PC-3 (cell line): ENCODE measurements at regions not wholly inside any gene's neighbourhood (a gene's known extent, or its start where the extent isn't known, plus 50 kb on each side); places are given as distances from the start of the nearest gene placed in this dataset.

Source experiments
- ATAC-seq: fragments of 200-7000 bp; cut with Tn5 transposase; 2 replicates; pipeline ENCODE4 v1.9.1; 2020; ENCODE audit warnings: mild to moderate bottlenecking, moderate library complexity
- BruUV-seq: library from RNA; stranded (reverse); fragments of 400-500 nt; replicated peaks from 2 replicates; lab custom pipeline; 2021; lab: Mats Ljungman, UMichigan
- CTCF ChIA-PET: fragments of 300-600 bp; sonication (Branson Sonifier 250); formaldehyde crosslinking; loops from one replicate; lab custom pipeline; 2022; ENCODE audit warnings: antibody characterized with exemption; lab: Charles Lee
- POLR2A ChIA-PET: fragments of 300-600 bp; sonication (Branson Sonifier 250); formaldehyde crosslinking; loops from one replicate; lab custom pipeline; 2022; ENCODE audit warnings: antibody characterized with exemption; ENCODE audit not compliant: unreplicated experiment; lab: Charles Lee
- DNase-seq: peaks from one replicate; pipeline ENCODE4 v3.0.0-alpha.2; 2015
- H2AFZ ChIP-seq: fragments of 300-600 bp; sonication (generic); 2 replicates; pipeline ENCODE4 v1.6.0; 2016; ENCODE audit warnings: antibody characterized with exemption, low read length
- H3F3A ChIP-seq: fragments of 300-600 bp; sonication (generic); one replicate; pipeline ENCODE4 v1.6.0; 2017; ENCODE audit warnings: antibody characterized with exemption, low read length, control low read depth, mild to moderate bottlenecking; ENCODE audit not compliant: unreplicated experiment
- H3K27ac ChIP-seq: fragments of 300-600 bp; sonication (generic); 2 replicates; pipeline ENCODE4 v1.5.1; 2016; ENCODE audit warnings: mild to moderate bottlenecking, low read length
- H3K27me3 ChIP-seq: fragments of 300-600 bp; sonication (generic); 2 replicates; pipeline ENCODE4 v1.6.1; 2016; ENCODE audit warnings: low read length, mixed read lengths
- H3K36me3 ChIP-seq: fragments of 300-600 bp; sonication (generic); 2 replicates; pipeline ENCODE4 v1.6.1; 2016; ENCODE audit warnings: low read depth, mixed run types, low read length, mixed read lengths
- H3K4me1 ChIP-seq: fragments of 300-600 bp; sonication (generic); 2 replicates; pipeline ENCODE4 v1.5.1; 2016; ENCODE audit warnings: low read length; ENCODE audit not compliant: insufficient read depth
- H3K4me2 ChIP-seq: fragments of 300-600 bp; sonication (generic); 2 replicates; pipeline ENCODE4 v1.6.0; 2016; ENCODE audit warnings: low read length
- H3K4me3 ChIP-seq: fragments of 300-600 bp; sonication (generic); 2 replicates; pipeline ENCODE4 v1.5.1; 2016; ENCODE audit warnings: mild to moderate bottlenecking, low read length, mixed read lengths
- H3K79me2 ChIP-seq: fragments of 300-600 bp; sonication (generic); 2 replicates; pipeline ENCODE4 v1.6.1; 2017; ENCODE audit warnings: low read length, mixed read lengths
- H3K9ac ChIP-seq: fragments of 300-600 bp; sonication (generic); 2 replicates; pipeline ENCODE4 v1.6.0; 2016; ENCODE audit warnings: mild to moderate bottlenecking, low read length
- H3K9me2 ChIP-seq: fragments of 300-600 bp; sonication (generic); replicated peaks from 2 replicates; pipeline ENCODE4 v1.6.1; 2016; ENCODE audit warnings: mixed run types, low read length, mixed read lengths
- H3K9me3 ChIP-seq: fragments of 300-600 bp; sonication (generic); 2 replicates; pipeline ENCODE4 v1.6.1; 2016; ENCODE audit warnings: low read length, mixed read lengths
- H4K20me1 ChIP-seq: fragments of 300-600 bp; sonication (generic); 2 replicates; pipeline ENCODE4 v1.6.1; 2016; ENCODE audit warnings: low read length, mixed read lengths
- CTCF ChIP-seq: fragments of 300-600 bp; sonication (generic); conservative IDR thresholded peaks from 2 replicates; pipeline ENCODE4 v1.5.1; 2017; ENCODE audit warnings: antibody characterized with exemption, low read depth, mild to moderate bottlenecking, low read length
- EZH2 ChIP-seq: fragments of 300-600 bp; sonication (generic); IDR thresholded peaks from one replicate; pipeline ENCODE4 v1.6.1; 2017; ENCODE audit warnings: antibody characterized with exemption, mild to moderate bottlenecking, low read length; ENCODE audit not compliant: unreplicated experiment
- EZH2phosphoT487 ChIP-seq: fragments of 300-600 bp; sonication (generic); IDR thresholded peaks from 2 replicates; pipeline ENCODE4 v1.6.1; 2018; ENCODE audit warnings: mild to moderate bottlenecking, antibody characterized with exemption, low read length, borderline replicate concordance
- intact Hi-C: fragments of 100-400 bp; cut with micrococcal nuclease; formaldehyde crosslinking; loops from 2 replicates; pipeline ENCODE4 v1.9.0; 2023

DNA sequence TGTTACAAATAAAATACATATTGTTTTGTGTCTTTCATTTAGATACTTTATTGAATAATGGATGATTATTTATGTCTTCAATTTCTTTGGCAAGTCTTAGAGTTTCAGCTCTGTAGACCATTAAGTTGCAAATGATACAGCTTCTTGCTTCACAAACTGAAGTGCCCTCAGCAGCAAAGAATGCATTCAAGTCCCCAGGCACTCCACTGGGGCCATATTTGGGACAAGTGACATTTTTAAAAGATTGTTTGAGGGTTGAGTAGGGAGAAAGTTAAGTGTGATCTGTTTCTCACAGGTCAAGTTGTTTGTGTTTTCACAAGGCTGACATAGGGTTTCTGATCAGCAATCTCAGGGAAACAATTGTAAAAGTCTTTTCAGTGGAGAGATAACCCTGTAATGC is 400.7 kb downstream of the PLA2G4A start:
- POLR2A ChIA-PET = no interaction called here
- H3K9me3 ChIP-seq = no peaks in the 10 kb centered on the region
- no peak overlapping the region for H3K9ac ChIP-seq
- H3K27ac ChIP-seq = no peak overlapping the region
- no peak overlapping the region for H3K4me3 ChIP-seq
- H3K4me1 ChIP-seq = no peaks in the 10 kb centered on the region
- intact Hi-C loops = no loop called here
- H3K27me3 ChIP-seq = no peaks in the 10 kb centered on the region
- H4K20me1 ChIP-seq = no peaks in the 10 kb centered on the region
- ATAC-seq (no peak), DNase-seq (no peak)
- no peaks in the 10 kb centered on the region for H3K79me2 ChIP-seq
- no peak overlapping the region for H3K4me2 ChIP-seq
- BruUV-seq = no TSS peak
- TF ChIP-seq EZH2 (no peak), EZH2phosphoT487 (no peak), CTCF (no peak)
- H3K36me3 ChIP-seq = no peaks in the 10 kb centered on the region
- H2AFZ ChIP-seq = no peak overlapping the region
- H3F3A ChIP-seq = no peaks in the 10 kb centered on the region
- H3K9me2 ChIP-seq = no peaks in the 10 kb centered on the region
- CTCF ChIA-PET = no interaction called here

DNA sequence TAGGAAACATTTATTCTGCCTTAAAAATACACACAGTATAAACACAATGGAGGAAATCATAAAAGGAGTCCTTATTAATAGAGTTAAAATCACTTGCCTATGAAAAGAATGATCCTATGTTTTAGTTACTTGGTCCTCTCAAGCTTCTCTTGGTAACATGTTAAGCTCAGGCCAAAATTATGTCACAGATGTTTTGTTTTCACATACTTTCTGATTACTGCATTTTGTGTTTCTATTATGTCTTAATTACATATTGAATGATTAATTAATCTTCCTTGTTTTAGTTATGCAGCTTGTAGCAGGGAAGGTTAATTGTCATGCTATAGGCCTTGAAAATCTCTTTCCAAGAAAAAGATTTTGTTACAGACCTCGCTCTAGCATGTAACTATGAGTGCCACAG is 406.0 kb downstream of the PLA2G4A start:
- no peaks in the 10 kb centered on the region for H3K9me2 ChIP-seq
- H3K36me3 ChIP-seq = no peaks in the 10 kb centered on the region
- no peak for DNase-seq
- no peak overlapping the region for H3K4me3 ChIP-seq
- H3F3A ChIP-seq = no peaks in the 10 kb centered on the region
- intact Hi-C loops = no loop called here
- no TSS peak for BruUV-seq
- no peak overlapping the region for H2AFZ ChIP-seq
- TF ChIP-seq CTCF = no peak
- no peak for TF ChIP-seq EZH2phosphoT487
- TF ChIP-seq EZH2 = no peak
- no peaks in the 10 kb centered on the region for H4K20me1 ChIP-seq
- no peaks in the 10 kb centered on the region for H3K79me2 ChIP-seq
- H3K27ac ChIP-seq = no peak overlapping the region
- no peaks in the 10 kb centered on the region for H3K27me3 ChIP-seq
- no peaks in the 10 kb centered on the region for H3K4me1 ChIP-seq
- no peak for ATAC-seq
- H3K9ac ChIP-seq = no peak overlapping the region
- CTCF ChIA-PET = no interaction called here
- no peak overlapping the region for H3K4me2 ChIP-seq
- no peaks in the 10 kb centered on the region for H3K9me3 ChIP-seq
- POLR2A ChIA-PET = no interaction called here

- no peaks in the 10 kb centered on the region for H3K9me3 ChIP-seq
- intact Hi-C loops = no loop called here
- H3F3A ChIP-seq = no peaks in the 10 kb centered on the region
- DNase-seq (no peak), ATAC-seq (no peak; the same call in 1 of the 2 replicates)
- H3K27ac ChIP-seq = no peak overlapping the region
- H3K27me3 ChIP-seq = no peaks in the 10 kb centered on the region
- ChIA-PET CTCF (no interaction called here), POLR2A (no interaction called here)
- no peak overlapping the region for H3K4me2 ChIP-seq
- H3K79me2 ChIP-seq = no peaks in the 10 kb centered on the region
- TF ChIP-seq CTCF (no peak), EZH2phosphoT487 (no peak), EZH2 (no peak)
- no peak overlapping the region for H2AFZ ChIP-seq
- BruUV-seq = no TSS peak
- no peaks in the 10 kb centered on the region for H3K4me1 ChIP-seq
- no peaks in the 10 kb centered on the region for H4K20me1 ChIP-seq
- no peaks in the 10 kb centered on the region for H3K9me2 ChIP-seq
- H3K36me3 ChIP-seq = no peaks in the 10 kb centered on the region
- H3K9ac ChIP-seq = no peak overlapping the region
- H3K4me3 ChIP-seq = no peak overlapping the region
Measured at GRCh38 chr1:187236199-187236598, 407.4 kb downstream of the PLA2G4A start.
